ENCODE measurements at regions not wholly inside any gene's neighbourhood (a gene's known extent, or its start where the extent isn't known, plus 50 kb on each side); places are given as distances from the start of the nearest gene placed in this dataset.

GRCh38 chr20:12112665-12113064 is 195.0 kb downstream of the BTBD3 start:
- TF ChIP-seq, protein P1, sequence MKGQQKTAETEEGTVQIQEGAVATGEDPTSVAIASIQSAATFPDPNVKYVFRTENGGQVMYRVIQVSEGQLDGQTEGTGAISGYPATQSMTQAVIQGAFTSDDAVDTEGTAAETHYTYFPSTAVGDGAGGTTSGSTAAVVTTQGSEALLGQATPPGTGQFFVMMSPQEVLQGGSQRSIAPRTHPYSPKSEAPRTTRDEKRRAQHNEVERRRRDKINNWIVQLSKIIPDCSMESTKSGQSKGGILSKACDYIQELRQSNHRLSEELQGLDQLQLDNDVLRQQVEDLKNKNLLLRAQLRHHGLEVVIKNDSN (IDR thresholded peaks at IDR 0.05) = no peak
- TF ChIP-seq FOXM1 (IDR thresholded peaks at IDR 0.05; ENCODE audit: borderline replicate concordance, low read depth) (no peak), MAX (IDR thresholded peaks at IDR 0.05) (no peak), REST (IDR thresholded peaks at IDR 0.05; ENCODE audit: low read depth) (no peak), CEBPB (IDR thresholded peaks at IDR 0.05) (no peak), EGR1 (IDR thresholded peaks at IDR 0.05) (no peak), CREB1 (IDR thresholded peaks at IDR 0.05; ENCODE audit: low read depth) (no peak), TCF12 (IDR thresholded peaks at IDR 0.05; ENCODE audit: low read depth) (no peak), EP300 (IDR thresholded peaks at IDR 0.05; ENCODE audit: borderline replicate concordance) (no peak), ZBTB7A (IDR thresholded peaks at IDR 0.05; ENCODE audit: low read depth) (no peak), TEAD4 (IDR thresholded peaks at IDR 0.05) (no peak), YY1 (IDR thresholded peaks at IDR 0.05; ENCODE audit: low read depth) (no peak), NFIC (IDR thresholded peaks at IDR 0.05) (no peak)

DNA sequence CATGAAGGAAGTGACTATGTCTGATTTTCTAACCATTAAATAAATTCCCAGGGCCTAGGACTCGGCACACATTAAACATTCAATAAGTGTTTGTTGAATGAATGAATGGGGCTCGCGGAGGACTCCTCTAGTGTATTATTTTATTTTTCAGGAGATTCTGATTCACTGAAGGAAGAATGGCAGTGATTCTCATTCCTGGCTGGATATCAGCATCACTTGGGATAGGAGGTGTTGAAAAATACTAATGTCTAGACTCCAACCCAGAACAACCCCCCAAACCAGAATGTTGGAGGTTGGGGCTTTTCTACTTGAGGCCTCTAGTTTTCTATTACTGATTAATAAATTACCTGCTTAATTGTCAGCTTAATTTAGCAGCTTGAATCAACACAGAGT is 195.4 kb downstream of the BTBD3 start:
- TF ChIP-seq TCF12 (IDR thresholded peaks at IDR 0.05; ENCODE audit: low read depth) (no peak), ZBTB7A (IDR thresholded peaks at IDR 0.05; ENCODE audit: low read depth) (no peak), EP300 (IDR thresholded peaks at IDR 0.05; ENCODE audit: borderline replicate concordance) (no peak), EGR1 (IDR thresholded peaks at IDR 0.05) (no peak), REST (IDR thresholded peaks at IDR 0.05; ENCODE audit: low read depth) (no peak), TEAD4 (IDR thresholded peaks at IDR 0.05) (no peak), MAX (IDR thresholded peaks at IDR 0.05) (no peak), YY1 (IDR thresholded peaks at IDR 0.05; ENCODE audit: low read depth) (no peak), NFIC (IDR thresholded peaks at IDR 0.05) (no peak), RAD21 (IDR thresholded peaks at IDR 0.05; ENCODE audit: low read depth) (no peak), TAF1 (IDR thresholded peaks at IDR 0.05; ENCODE audit: low read depth) (no peak), FOXM1 (IDR thresholded peaks at IDR 0.05; ENCODE audit: borderline replicate concordance, low read depth) (no peak), CREB1 (IDR thresholded peaks at IDR 0.05; ENCODE audit: low read depth) (no peak), CEBPB (IDR thresholded peaks at IDR 0.05) (no peak)
- TF ChIP-seq, protein P1 (IDR thresholded peaks at IDR 0.05) = no peak

DNA sequence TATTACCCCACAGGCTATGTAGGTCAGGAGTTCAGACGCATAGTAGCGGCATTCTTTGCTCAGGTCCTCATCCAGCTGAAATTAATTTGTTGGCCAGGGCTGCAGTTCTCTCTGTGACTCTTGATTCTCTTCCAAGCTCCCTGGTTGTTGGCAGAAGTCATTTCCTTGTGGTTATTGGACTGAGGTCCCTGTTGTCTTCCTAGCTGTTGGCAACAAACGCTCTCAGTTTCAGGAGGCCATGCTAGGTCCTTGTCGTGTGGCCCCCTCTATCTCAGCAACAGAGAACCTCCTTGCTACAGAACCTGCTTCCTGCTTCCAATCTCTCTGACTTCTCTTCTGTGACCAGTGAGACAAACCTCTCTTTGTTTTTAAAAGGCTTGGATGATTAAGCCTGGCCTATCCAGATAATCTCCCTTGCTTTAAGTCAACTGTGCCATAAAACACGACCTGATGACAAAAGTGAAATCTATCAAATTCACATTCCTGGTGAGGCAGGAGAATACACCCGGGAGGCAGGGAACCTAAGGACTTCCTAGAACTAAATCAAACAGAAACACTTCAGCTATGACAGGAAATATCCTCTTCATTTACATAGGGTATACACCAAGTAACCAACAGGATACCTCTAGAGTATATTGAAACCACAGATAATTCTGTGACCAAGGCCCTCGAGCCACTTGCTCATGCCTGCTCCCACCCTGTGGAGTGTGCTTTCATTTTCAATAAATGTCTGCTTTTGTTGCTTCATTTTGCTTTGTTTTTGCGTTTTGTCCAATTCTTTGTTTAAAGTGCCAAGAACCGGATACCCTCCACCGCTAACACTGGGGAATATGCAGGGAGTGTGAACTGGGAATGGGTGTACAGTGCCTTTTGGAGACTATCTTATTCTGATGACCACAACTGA is 196.0 kb downstream of the BTBD3 start:
- no peak for TF ChIP-seq EP300 (IDR thresholded peaks at IDR 0.05; ENCODE audit: borderline replicate concordance)
- TF ChIP-seq YY1 (IDR thresholded peaks at IDR 0.05; ENCODE audit: low read depth) = no peak
- TF ChIP-seq TEAD4 (IDR thresholded peaks at IDR 0.05) = no peak
- TF ChIP-seq EGR1 (IDR thresholded peaks at IDR 0.05) = no peak
- TF ChIP-seq FOXM1 (IDR thresholded peaks at IDR 0.05; ENCODE audit: borderline replicate concordance, low read depth) = no peak
- no peak for TF ChIP-seq TAF1 (IDR thresholded peaks at IDR 0.05; ENCODE audit: low read depth)
- no peak for TF ChIP-seq RAD21 (IDR thresholded peaks at IDR 0.05; ENCODE audit: low read depth)

DNA sequence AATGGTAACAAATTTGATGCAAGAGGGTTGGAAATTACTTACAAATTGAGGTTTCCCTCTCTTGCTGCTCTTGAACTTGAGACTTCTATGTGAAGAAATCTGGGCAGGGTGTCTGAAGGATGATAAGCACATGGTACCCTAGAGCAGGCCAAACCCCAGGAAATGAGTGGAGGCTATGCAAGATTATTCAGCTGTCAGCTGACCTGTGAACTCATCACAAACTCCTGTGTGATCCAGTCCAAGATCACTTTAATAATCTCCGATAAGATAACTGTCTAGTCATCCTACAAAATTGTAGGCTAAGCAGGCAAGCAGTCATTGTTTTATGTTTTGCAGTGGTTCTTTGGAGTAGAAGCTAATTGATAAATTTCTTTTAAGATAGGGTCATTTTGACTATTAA is 213.1 kb downstream of the BTBD3 start:
- no peak for TF ChIP-seq TCF12 (IDR thresholded peaks at IDR 0.05; ENCODE audit: low read depth)
- no peak for TF ChIP-seq REST (IDR thresholded peaks at IDR 0.05; ENCODE audit: low read depth)
- no peak for TF ChIP-seq EGR1 (IDR thresholded peaks at IDR 0.05)
- TF ChIP-seq TAF1 (IDR thresholded peaks at IDR 0.05; ENCODE audit: low read depth) = no peak
- TF ChIP-seq ZBTB7A (IDR thresholded peaks at IDR 0.05; ENCODE audit: low read depth) = no peak
- TF ChIP-seq RAD21 (IDR thresholded peaks at IDR 0.05; ENCODE audit: low read depth) = no peak
- no peak for TF ChIP-seq NFIC (IDR thresholded peaks at IDR 0.05)
- TF ChIP-seq, protein P1 (IDR thresholded peaks at IDR 0.05) = no peak
- TF ChIP-seq MAX (IDR thresholded peaks at IDR 0.05) = no peak
- no peak for TF ChIP-seq FOXM1 (IDR thresholded peaks at IDR 0.05; ENCODE audit: borderline replicate concordance, low read depth)
- TF ChIP-seq TEAD4 (IDR thresholded peaks at IDR 0.05) = no peak
- TF ChIP-seq EP300 (IDR thresholded peaks at IDR 0.05; ENCODE audit: borderline replicate concordance) = no peak
- TF ChIP-seq CREB1 (IDR thresholded peaks at IDR 0.05; ENCODE audit: low read depth) = no peak

All from Ishikawa (cell line).